ENCODE measurements at regions not wholly inside any gene's neighbourhood (a gene's known extent, or its start where the extent isn't known, plus 50 kb on each side); places are given as distances from the start of the nearest gene placed in this dataset.

- TF ChIP-seq, protein P1, sequence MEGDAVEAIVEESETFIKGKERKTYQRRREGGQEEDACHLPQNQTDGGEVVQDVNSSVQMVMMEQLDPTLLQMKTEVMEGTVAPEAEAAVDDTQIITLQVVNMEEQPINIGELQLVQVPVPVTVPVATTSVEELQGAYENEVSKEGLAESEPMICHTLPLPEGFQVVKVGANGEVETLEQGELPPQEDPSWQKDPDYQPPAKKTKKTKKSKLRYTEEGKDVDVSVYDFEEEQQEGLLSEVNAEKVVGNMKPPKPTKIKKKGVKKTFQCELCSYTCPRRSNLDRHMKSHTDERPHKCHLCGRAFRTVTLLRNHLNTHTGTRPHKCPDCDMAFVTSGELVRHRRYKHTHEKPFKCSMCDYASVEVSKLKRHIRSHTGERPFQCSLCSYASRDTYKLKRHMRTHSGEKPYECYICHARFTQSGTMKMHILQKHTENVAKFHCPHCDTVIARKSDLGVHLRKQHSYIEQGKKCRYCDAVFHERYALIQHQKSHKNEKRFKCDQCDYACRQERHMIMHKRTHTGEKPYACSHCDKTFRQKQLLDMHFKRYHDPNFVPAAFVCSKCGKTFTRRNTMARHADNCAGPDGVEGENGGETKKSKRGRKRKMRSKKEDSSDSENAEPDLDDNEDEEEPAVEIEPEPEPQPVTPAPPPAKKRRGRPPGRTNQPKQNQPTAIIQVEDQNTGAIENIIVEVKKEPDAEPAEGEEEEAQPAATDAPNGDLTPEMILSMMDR (IDR thresholded peaks at IDR 0.05), result no peak
- TF ChIP-seq POLR2AphosphoS5 (IDR thresholded peaks at IDR 0.05; ENCODE audit: low read depth, low read length) (no peak), SIN3A (IDR thresholded peaks at IDR 0.05; ENCODE audit: borderline replicate concordance, insufficient read depth, low read depth, low read length) (no peak), REST (IDR thresholded peaks at IDR 0.05; ENCODE audit: insufficient read depth in 1 of 2, low read depth in 2 of 2, low read length in 1 of 2) (no peak)
Observed at GRCh38 chr10:4074545-4075407, 289.8 kb upstream of the KLF6 start.

Measured in Panc1 (cell line).